OCI-LY3 (cell line): ENCODE measurements at regions not wholly inside any gene's neighbourhood (a gene's known extent, or its start where the extent isn't known, plus 50 kb on each side); places are given as distances from the start of the nearest gene placed in this dataset.

ENCODE experiments used
- H2AFZ ChIP-seq: fragments of 200-600, 300-600 bp; shearing (Covaris generic); 2 replicates; pipeline ENCODE4 v1.6.0; 2014; ENCODE audit warnings: antibody characterized with exemption, low read depth, low read length
- H3K27ac ChIP-seq: fragments of 200-600, 300-600 bp; sonication (generic); 2 replicates; pipeline ENCODE4 v1.5.1; 2014; ENCODE audit warnings: mild to moderate bottlenecking, low read length, moderate library complexity, mixed read lengths
- H3K27me3 ChIP-seq: fragments of 200-600, 300-600 bp; sonication (generic); 2 replicates; pipeline ENCODE4 v1.6.1; 2014; ENCODE audit warnings: low read depth, low read length, mixed read lengths
- H3K36me3 ChIP-seq: fragments of 200-600, 300-600 bp; sonication (generic); replicated peaks from 2 replicates; pipeline ENCODE3; 2014; ENCODE audit warnings: low read depth, low read length, mixed read lengths
- H3K4me1 ChIP-seq: fragments of 300-600, 200-600 bp; sonication (generic); 2 replicates; pipeline ENCODE4 v1.6.1; 2014; ENCODE audit warnings: low read length, mixed read lengths
- H3K4me2 ChIP-seq: fragments of 200-600, 300-600 bp; sonication (generic); 2 replicates; pipeline ENCODE4 v1.6.1; 2014; ENCODE audit warnings: low read length, mixed read lengths
- H3K4me3 ChIP-seq: fragments of 300-600, 200-600 bp; sonication (generic); 2 replicates; pipeline ENCODE4 v1.5.1; 2014; ENCODE audit warnings: antibody characterized with exemption, mild to moderate bottlenecking, low read length, moderate library complexity
- H3K79me2 ChIP-seq: fragments of 300-600, 200-600 bp; shearing (Covaris generic); 2 replicates; pipeline ENCODE4 v1.6.1; 2014; ENCODE audit warnings: mild to moderate bottlenecking, low read length, mixed read lengths
- H3K9ac ChIP-seq: fragments of 300-600, 200-600 bp; shearing (Covaris generic); 2 replicates; pipeline ENCODE4 v1.6.0; 2014; ENCODE audit warnings: mild to moderate bottlenecking, low read length, moderate library complexity
- H3K9me3 ChIP-seq: fragments of 200-600, 300-600 bp; shearing (Covaris generic); 2 replicates; pipeline ENCODE4 v1.6.1; 2014; ENCODE audit warnings: low read length, mixed read lengths; ENCODE audit not compliant: insufficient read depth
- H4K20me1 ChIP-seq: fragments of 200-600, 300-600 bp; sonication (generic); 2 replicates; pipeline ENCODE4 v1.6.1; 2016; ENCODE audit warnings: low read length, mixed read lengths; ENCODE audit not compliant: insufficient read depth
- CTCF ChIP-seq: fragments of 200-600, 300-600 bp; sonication (generic); IDR thresholded peaks from 2 replicates; pipeline ENCODE4 v1.5.1; 2014; ENCODE audit warnings: antibody characterized with exemption, low read length, low read depth
- EZH2phosphoT487 ChIP-seq: fragments of 200-600 bp; shearing (Covaris generic); IDR thresholded peaks from 2 replicates; pipeline ENCODE4 v1.6.1; 2018; ENCODE audit warnings: antibody characterized with exemption, mixed run types, low read depth

GRCh38 chr4:108536577-108536976 lies 83.8 kb upstream of the RPL34 start:
- Histone ChIP-seq H3K4me3 (no peak overlapping the region), H3K9ac (no peak overlapping the region), H3K79me2 (no peaks in the 10 kb centered on the region), H2AFZ (no peak overlapping the region), H4K20me1 (no peaks in the 10 kb centered on the region), H3K27me3 (no peaks in the 10 kb centered on the region), H3K4me2 (no peak overlapping the region), H3K27ac (no peak overlapping the region), H3K9me3 (no peaks in the 10 kb centered on the region), H3K4me1 (peaks cover 13% of the 10 kb centered on the region), H3K36me3 (no peaks in the 10 kb centered on the region)
- TF ChIP-seq EZH2phosphoT487 = no peak
- TF ChIP-seq CTCF = no peak

GRCh38 chr4:108535757-108536156 lies 84.6 kb upstream of the RPL34 start:
- H3K36me3 ChIP-seq = no peaks in the 10 kb centered on the region
- no peak overlapping the region for H2AFZ ChIP-seq
- H3K9me3 ChIP-seq = no peaks in the 10 kb centered on the region
- no peak overlapping the region for H3K4me3 ChIP-seq
- peaks cover 9% of the 10 kb centered on the region for H3K4me1 ChIP-seq
- H3K27me3 ChIP-seq = no peaks in the 10 kb centered on the region
- no peak for TF ChIP-seq CTCF
- no peak for TF ChIP-seq EZH2phosphoT487
- no peak overlapping the region for H3K9ac ChIP-seq
- no peaks in the 10 kb centered on the region for H4K20me1 ChIP-seq
- no peaks in the 10 kb centered on the region for H3K79me2 ChIP-seq
- no peak overlapping the region for H3K4me2 ChIP-seq
- H3K27ac ChIP-seq = no peak overlapping the region

GRCh38 chr4:108533876-108534275 lies 86.5 kb upstream of the RPL34 start:
- Histone ChIP-seq H3K4me1 (no peaks in the 10 kb centered on the region), H3K36me3 (no peaks in the 10 kb centered on the region), H3K27me3 (no peaks in the 10 kb centered on the region), H3K9ac (no peak overlapping the region), H2AFZ (no peak overlapping the region), H4K20me1 (no peaks in the 10 kb centered on the region), H3K27ac (no peak overlapping the region), H3K4me3 (no peak overlapping the region), H3K9me3 (no peaks in the 10 kb centered on the region), H3K4me2 (no peak overlapping the region), H3K79me2 (no peaks in the 10 kb centered on the region)
- TF ChIP-seq CTCF = no peak
- no peak for TF ChIP-seq EZH2phosphoT487

GRCh38 chr4:108533245-108533844 lies 87.0 kb upstream of the RPL34 start:
- H3K4me2 ChIP-seq = no peak overlapping the region
- H3K27me3 ChIP-seq = no peaks in the 10 kb centered on the region
- H4K20me1 ChIP-seq = no peaks in the 10 kb centered on the region
- H3K36me3 ChIP-seq = no peaks in the 10 kb centered on the region
- H3K27ac ChIP-seq = no peak overlapping the region
- no peak overlapping the region for H2AFZ ChIP-seq
- H3K4me1 ChIP-seq = no peaks in the 10 kb centered on the region
- H3K79me2 ChIP-seq = no peaks in the 10 kb centered on the region
- no peak overlapping the region for H3K4me3 ChIP-seq
- H3K9me3 ChIP-seq = no peaks in the 10 kb centered on the region
- H3K9ac ChIP-seq = no peak overlapping the region
- TF ChIP-seq CTCF = no peak
- TF ChIP-seq EZH2phosphoT487 = no peak
